ENCODE measurements at regions not wholly inside any gene's neighbourhood (a gene's known extent, or its start where the extent isn't known, plus 50 kb on each side); places are given as distances from the start of the nearest gene placed in this dataset.

GRCh38 chr1:239125893-239126292 lies 260.5 kb upstream of the CHRM3 start:
- Histone ChIP-seq H2AFZ (ENCODE audit: low read length) (no peak overlapping the region), H3K36me3 (ENCODE audit: insufficient read depth, low read length) (no peaks in the 10 kb centered on the region), H3K9me2 (replicated peaks; ENCODE audit: low read depth, low read length) (no peaks in the 10 kb centered on the region), H4K20me1 (ENCODE audit: insufficient read depth, low read length, poor library complexity, severe bottlenecking) (no peaks in the 10 kb centered on the region), H3K4me3 (ENCODE audit: low read length, poor library complexity, severe bottlenecking) (no peak overlapping the region), H3F3A (ENCODE audit: low read depth) (no peaks in the 10 kb centered on the region), H3K27me3 (ENCODE audit: insufficient read depth, low read length, poor library complexity, severe bottlenecking) (no peaks in the 10 kb centered on the region), H3K9me3 (ENCODE audit: insufficient read depth, low read depth, low read length) (no peaks in the 10 kb centered on the region), H3K4me2 (ENCODE audit: low read depth, low read length, poor library complexity, severe bottlenecking) (no peak overlapping the region), H3K9ac (ENCODE audit: low read depth, low read length, poor library complexity, severe bottlenecking) (no peak overlapping the region), H3K4me1 (ENCODE audit: insufficient read depth, low read length, poor library complexity, severe bottlenecking) (no peaks in the 10 kb centered on the region), H3K79me2 (ENCODE audit: insufficient read depth, low read length) (no peaks in the 10 kb centered on the region)
- TF ChIP-seq EZH2phosphoT487 (IDR thresholded peaks at IDR 0.05; ENCODE audit: borderline replicate concordance) (no peak), CTCF (conservative IDR thresholded peaks at IDR 0.05; ENCODE audit: low read length) (no peak)

- H2AFZ ChIP-seq (ENCODE audit: low read length): no peak overlapping the region
- TF ChIP-seq EZH2phosphoT487 (IDR thresholded peaks at IDR 0.05; ENCODE audit: borderline replicate concordance) (no peak), CTCF (conservative IDR thresholded peaks at IDR 0.05; ENCODE audit: low read length) (no peak)
Observed at GRCh38 chr1:239125027-239125426, 261.3 kb upstream of the CHRM3 start.

GRCh38 chr1:239123260-239123659 lies 263.1 kb upstream of the CHRM3 start:
- Histone ChIP-seq H3K36me3 (ENCODE audit: insufficient read depth, low read length) (no peaks in the 10 kb centered on the region), H3K4me1 (ENCODE audit: insufficient read depth, low read length, poor library complexity, severe bottlenecking) (no peaks in the 10 kb centered on the region), H4K20me1 (ENCODE audit: insufficient read depth, low read length, poor library complexity, severe bottlenecking) (no peaks in the 10 kb centered on the region), H3K9me3 (ENCODE audit: insufficient read depth, low read depth, low read length) (no peaks in the 10 kb centered on the region), H3K4me3 (ENCODE audit: low read length, poor library complexity, severe bottlenecking) (no peak overlapping the region), H3K27me3 (ENCODE audit: insufficient read depth, low read length, poor library complexity, severe bottlenecking) (no peaks in the 10 kb centered on the region), H3K4me2 (ENCODE audit: low read depth, low read length, poor library complexity, severe bottlenecking) (no peak overlapping the region), H3K79me2 (ENCODE audit: insufficient read depth, low read length) (no peaks in the 10 kb centered on the region), H3K9me2 (replicated peaks; ENCODE audit: low read depth, low read length) (no peaks in the 10 kb centered on the region), H3K9ac (ENCODE audit: low read depth, low read length, poor library complexity, severe bottlenecking) (no peak overlapping the region), H2AFZ (ENCODE audit: low read length) (no peak overlapping the region), H3F3A (ENCODE audit: low read depth) (no peaks in the 10 kb centered on the region)
- no peak for TF ChIP-seq CTCF (conservative IDR thresholded peaks at IDR 0.05; ENCODE audit: low read length)
- no peak for TF ChIP-seq EZH2phosphoT487 (IDR thresholded peaks at IDR 0.05; ENCODE audit: borderline replicate concordance)

More at GRCh38 chr1:239125027-239125426, 261.3 kb upstream of the CHRM3 start:
- no peaks in the 10 kb centered on the region for H3K9me3 ChIP-seq (ENCODE audit: insufficient read depth, low read depth, low read length)
- no peaks in the 10 kb centered on the region for H3F3A ChIP-seq (ENCODE audit: low read depth)
- no peaks in the 10 kb centered on the region for H3K4me1 ChIP-seq (ENCODE audit: insufficient read depth, low read length, poor library complexity, severe bottlenecking)
- no peak overlapping the region for H3K4me2 ChIP-seq (ENCODE audit: low read depth, low read length, poor library complexity, severe bottlenecking)
- no peaks in the 10 kb centered on the region for H3K27me3 ChIP-seq (ENCODE audit: insufficient read depth, low read length, poor library complexity, severe bottlenecking)
- no peak overlapping the region for H3K9ac ChIP-seq (ENCODE audit: low read depth, low read length, poor library complexity, severe bottlenecking)
- no peaks in the 10 kb centered on the region for H3K79me2 ChIP-seq (ENCODE audit: insufficient read depth, low read length)
- no peaks in the 10 kb centered on the region for H3K36me3 ChIP-seq (ENCODE audit: insufficient read depth, low read length)
- no peaks in the 10 kb centered on the region for H3K9me2 ChIP-seq (replicated peaks; ENCODE audit: low read depth, low read length)
- H3K4me3 ChIP-seq (ENCODE audit: low read length, poor library complexity, severe bottlenecking): no peak overlapping the region
- H4K20me1 ChIP-seq (ENCODE audit: insufficient read depth, low read length, poor library complexity, severe bottlenecking): no peaks in the 10 kb centered on the region
